Astrocyte (in vitro differentiated cells and primary cell): ENCODE measurements at regions not wholly inside any gene's neighbourhood (a gene's known extent, or its start where the extent isn't known, plus 50 kb on each side); places are given as distances from the start of the nearest gene placed in this dataset.
A peak's percentile ranks its signal among the peaks of the same experiment; 100 is the strongest.

Source experiments
- DNase-seq: peaks from one replicate; pipeline ENCODE4 v3.0.0-alpha.2; 2010; ENCODE audit warnings: low read depth
- FAIRE-seq: peaks from 2 replicates; lab custom pipeline; 2011; peaks lifted over from hg19 to GRCh38; lab: Jason Lieb, UNC
- H2AFZ ChIP-seq: 2 replicates; pipeline ENCODE4 v1.6.0; 2012; ENCODE audit warnings: low read depth, low read length, inconsistent platforms
- H3K27ac ChIP-seq: 2 replicates; pipeline ENCODE4 v1.5.1; 2011; ENCODE audit warnings: low read depth, low read length, inconsistent platforms
- H3K27me3 ChIP-seq: 2 replicates; pipeline ENCODE4 v1.6.0; 2011; ENCODE audit warnings: low read length, inconsistent platforms; ENCODE audit not compliant: insufficient read depth
- H3K36me3 ChIP-seq: 2 replicates; pipeline ENCODE4 v1.5.1; 2011; ENCODE audit warnings: low read length, inconsistent platforms; ENCODE audit not compliant: insufficient read depth
- H3K4me1 ChIP-seq: 2 replicates; pipeline ENCODE4 v1.5.1; 2011; ENCODE audit warnings: low read length, inconsistent platforms; ENCODE audit not compliant: insufficient read depth
- H3K4me2 ChIP-seq: 2 replicates; pipeline ENCODE4 v1.6.0; 2012; ENCODE audit warnings: low read length, inconsistent platforms
- H3K4me3 ChIP-seq: 2 replicates; pipeline ENCODE4 v1.5.1; 2011; ENCODE audit warnings: low read depth, mild to moderate bottlenecking, low read length, inconsistent platforms; ENCODE audit not compliant: insufficient read depth
- H3K79me2 ChIP-seq: 2 replicates; pipeline ENCODE4 v1.6.0; 2012; ENCODE audit warnings: mild to moderate bottlenecking, low read length, inconsistent platforms; ENCODE audit not compliant: insufficient read depth
- H3K9ac ChIP-seq: 2 replicates; pipeline ENCODE4 v1.6.0; 2012; ENCODE audit warnings: mild to moderate bottlenecking, low read length, inconsistent platforms
- H3K9me3 ChIP-seq: 2 replicates; pipeline ENCODE4 v1.5.1; 2012; ENCODE audit warnings: low read depth, mild to moderate bottlenecking, low read length, inconsistent platforms; ENCODE audit not compliant: insufficient read depth
- H4K20me1 ChIP-seq: 2 replicates; pipeline ENCODE4 v1.6.0; 2012; ENCODE audit warnings: low read length, inconsistent platforms; ENCODE audit not compliant: insufficient read depth
- H3K27ac Mint-ChIP-seq: one replicate; pipeline ENCODE4 v1.8.0; 2021; ENCODE audit warnings: mild to moderate bottlenecking, mixed read lengths; ENCODE audit not compliant: unreplicated experiment
- H3K27me3 Mint-ChIP-seq: one replicate; pipeline ENCODE4 v1.8.0; 2021; ENCODE audit warnings: low read depth, mixed read lengths; ENCODE audit not compliant: unreplicated experiment
- H3K36me3 Mint-ChIP-seq: one replicate; pipeline ENCODE4 v1.8.0; 2021; ENCODE audit warnings: low read depth, mixed read lengths; ENCODE audit not compliant: unreplicated experiment
- H3K4me1 Mint-ChIP-seq: one replicate; pipeline ENCODE4 v1.8.0; 2021; ENCODE audit warnings: low read depth, mixed read lengths; ENCODE audit not compliant: unreplicated experiment
- H3K4me3 Mint-ChIP-seq: one replicate; pipeline ENCODE4 v1.8.0; 2021; ENCODE audit warnings: mild to moderate bottlenecking, moderate library complexity, mixed read lengths; ENCODE audit not compliant: unreplicated experiment
- H3K9me3 Mint-ChIP-seq: one replicate; pipeline ENCODE4 v1.8.0; 2021; ENCODE audit warnings: mild to moderate bottlenecking, mixed read lengths; ENCODE audit not compliant: unreplicated experiment
- CTCF ChIP-seq: IDR thresholded peaks from 2 replicates; pipeline ENCODE4 v1.5.1; 2011; ENCODE audit warnings: low read depth, mild to moderate bottlenecking, inconsistent platforms, low read length, moderate library complexity; ENCODE audit not compliant: insufficient read depth
- EZH2 ChIP-seq: IDR thresholded peaks from 2 replicates; pipeline ENCODE4 v1.6.1; 2012; ENCODE audit warnings: mild to moderate bottlenecking, low read length, inconsistent platforms; ENCODE audit not compliant: insufficient read depth

DNA sequence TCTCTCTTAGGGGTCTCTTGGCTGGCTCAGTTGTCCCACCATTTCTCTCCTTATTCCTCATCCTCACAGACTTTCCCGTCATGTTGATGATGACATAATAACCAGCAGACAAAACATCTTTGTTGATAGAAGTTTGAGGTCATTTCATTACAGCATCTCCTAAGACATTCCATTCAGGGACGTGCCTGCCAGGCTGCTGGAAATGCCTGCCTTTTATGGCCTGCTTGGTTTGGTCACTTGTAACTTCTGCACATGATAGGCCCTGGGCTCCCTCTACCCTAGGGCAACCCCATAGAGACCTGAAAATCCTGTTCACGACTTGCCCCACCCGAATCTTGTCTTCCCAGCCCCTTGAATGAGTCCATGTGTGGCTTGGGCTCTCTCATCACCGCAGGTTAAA, 81.7 kb downstream of the SDC1 start:
- H3K4me3 Mint-ChIP-seq: peak overlapping the region; percentile 23
- Histone ChIP-seq H2AFZ (peak overlapping the region; percentile 35), H3K9ac (no peak overlapping the region), H3K27me3 (no peaks in the 10 kb centered on the region), H3K27ac (no peak overlapping the region), H3K4me3 (no peak overlapping the region), H3K9me3 (no peaks in the 10 kb centered on the region), H3K4me2 (no peak overlapping the region), H3K4me1 (peaks cover 30% of the 10 kb centered on the region), H3K36me3 (no peaks in the 10 kb centered on the region), H3K79me2 (no peaks in the 10 kb centered on the region), H4K20me1 (no peaks in the 10 kb centered on the region)
- H3K9me3 Mint-ChIP-seq: peaks cover 2% of the 10 kb centered on the region
- peak overlapping the region; percentile 88 for H3K27ac Mint-ChIP-seq
- peaks cover 40% of the 10 kb centered on the region for H3K4me1 Mint-ChIP-seq
- TF ChIP-seq CTCF (no peak), EZH2 (no peak)
- peak; percentile 70 for DNase-seq
- H3K36me3 Mint-ChIP-seq: no peaks in the 10 kb centered on the region
- FAIRE-seq: no peak
- H3K27me3 Mint-ChIP-seq: peaks cover 6% of the 10 kb centered on the region

GRCh38 chr2:20141806-20142205, 83.1 kb downstream of the SDC1 start:
- Histone ChIP-seq H3K79me2 (no peaks in the 10 kb centered on the region), H3K4me2 (peak overlapping the region; percentile 8), H3K36me3 (no peaks in the 10 kb centered on the region), H4K20me1 (no peaks in the 10 kb centered on the region), H2AFZ (no peak overlapping the region), H3K27me3 (no peaks in the 10 kb centered on the region), H3K4me1 (peaks cover 30% of the 10 kb centered on the region), H3K4me3 (no peak overlapping the region), H3K9me3 (no peaks in the 10 kb centered on the region), H3K9ac (peak overlapping the region; percentile 26), H3K27ac (peak overlapping the region; percentile 57)
- Mint-ChIP-seq H3K27me3 (peaks cover 6% of the 10 kb centered on the region), H3K4me3 (no peak overlapping the region), H3K36me3 (no peaks in the 10 kb centered on the region), H3K9me3 (peaks cover 2% of the 10 kb centered on the region), H3K4me1 (peaks cover 40% of the 10 kb centered on the region), H3K27ac (peak overlapping the region; percentile 87)
- FAIRE-seq: no peak
- TF ChIP-seq EZH2 (no peak), CTCF (no peak)
- no peak for DNase-seq

GRCh38 chr2:20141056-20141762, 83.7 kb downstream of the SDC1 start:
- H3K4me3 Mint-ChIP-seq: no peak overlapping the region
- Histone ChIP-seq H3K4me1 (peaks cover 30% of the 10 kb centered on the region), H3K9me3 (no peaks in the 10 kb centered on the region), H3K27ac (peak overlapping the region; percentile 57), H3K4me3 (no peak overlapping the region), H3K36me3 (no peaks in the 10 kb centered on the region), H3K27me3 (no peaks in the 10 kb centered on the region), H3K4me2 (peak overlapping the region; percentile 11), H4K20me1 (no peaks in the 10 kb centered on the region), H3K79me2 (no peaks in the 10 kb centered on the region), H3K9ac (peak overlapping the region; percentile 26), H2AFZ (peak overlapping the region; percentile 49)
- DNase-seq: peak; percentile 94
- H3K36me3 Mint-ChIP-seq: no peaks in the 10 kb centered on the region
- H3K27me3 Mint-ChIP-seq: peaks cover 5% of the 10 kb centered on the region
- FAIRE-seq: peak; percentile 89
- peak overlapping the region; percentile 87 for H3K27ac Mint-ChIP-seq
- H3K4me1 Mint-ChIP-seq: peaks cover 40% of the 10 kb centered on the region
- TF ChIP-seq EZH2: no peak
- H3K9me3 Mint-ChIP-seq: peaks cover 2% of the 10 kb centered on the region
